ENCODE measurements at regions not wholly inside any gene's neighbourhood (a gene's known extent, or its start where the extent isn't known, plus 50 kb on each side); places are given as distances from the start of the nearest gene placed in this dataset.

- no peak for DNase-seq
- Histone ChIP-seq H3K27ac (no peak overlapping the region), H3K9me3 (no peaks in the 10 kb centered on the region), H3K27me3 (no peaks in the 10 kb centered on the region), H3K4me3 (no peak overlapping the region), H3K4me1 (ENCODE audit: insufficient read depth) (peaks cover 1% of the 10 kb centered on the region), H3K36me3 (no peaks in the 10 kb centered on the region)
- no peak for TF ChIP-seq POLR2A (IDR thresholded peaks at IDR 0.05)
- intact Hi-C loops (cut with DNase I): no loop called here
- 83 to 89% (median 89%) methylated on average over 4 of the region's 4 CpGs for WGBS, 3 donors
Measured at GRCh38 chr9:107603281-107603680, 113.7 kb upstream of the KLF4 start.

GRCh38 chr9:107600060-107600573, 110.5 kb upstream of the KLF4 start:
- H3K27me3 ChIP-seq: no peaks in the 10 kb centered on the region
- no peaks in the 10 kb centered on the region for H3K9me3 ChIP-seq
- intact Hi-C loops (cut with DNase I): no loop called here
- no peaks in the 10 kb centered on the region for H3K36me3 ChIP-seq
- TF ChIP-seq POLR2A (IDR thresholded peaks at IDR 0.05) (no peak), CTCF (IDR thresholded peaks at IDR 0.05) (no peak), EP300 (IDR thresholded peaks at IDR 0.05) (no peak)
- H3K4me3 ChIP-seq: no peak overlapping the region
- WGBS, 3 donors: 10 to 25% (median 11%) methylated on average over 3 of the region's 3 CpGs
- peaks cover 1% of the 10 kb centered on the region for H3K4me1 ChIP-seq (ENCODE audit: insufficient read depth)
- peak overlapping the region in 1 of 2 donors; percentile 11 for H3K27ac ChIP-seq
- DNase-seq: peak in 3 of 5 donors; percentile 23 to 58 (median 41)

- Histone ChIP-seq H3K36me3 (no peaks in the 10 kb centered on the region), H3K27me3 (no peaks in the 10 kb centered on the region), H3K9me3 (no peaks in the 10 kb centered on the region), H3K4me3 (no peak overlapping the region), H3K4me1 (ENCODE audit: insufficient read depth) (peaks cover 1% of the 10 kb centered on the region), H3K27ac (no peak overlapping the region)
- DNase-seq: no peak
- intact Hi-C loops (cut with DNase I): no loop called here
- TF ChIP-seq CTCF (IDR thresholded peaks at IDR 0.05): no peak
- no peak for TF ChIP-seq POLR2A (IDR thresholded peaks at IDR 0.05)
- no peak for TF ChIP-seq EP300 (IDR thresholded peaks at IDR 0.05)
- WGBS, 3 donors: 88 to 91% (median 89%) methylated on average over 7 of the region's 7 CpGs
Measured at GRCh38 chr9:107597743-107598217, 108.2 kb upstream of the KLF4 start.

GRCh38 chr9:107594908-107595530, 105.5 kb upstream of the KLF4 start:
- H3K36me3 ChIP-seq: no peaks in the 10 kb centered on the region
- TF ChIP-seq CTCF (IDR thresholded peaks at IDR 0.05) (no peak), EP300 (IDR thresholded peaks at IDR 0.05) (no peak), POLR2A (IDR thresholded peaks at IDR 0.05) (no peak)
- H3K4me1 ChIP-seq (ENCODE audit: insufficient read depth): peaks cover 1% of the 10 kb centered on the region
- no peaks in the 10 kb centered on the region for H3K27me3 ChIP-seq
- no peak overlapping the region for H3K4me3 ChIP-seq
- H3K9me3 ChIP-seq: no peaks in the 10 kb centered on the region
- 91 to 97% (median 94%) methylated on average over 3 of the region's 3 CpGs for WGBS, 3 donors
- DNase-seq: no peak
- no peak overlapping the region for H3K27ac ChIP-seq
- intact Hi-C loops (cut with DNase I): loop anchor here in 2 of 4 donors (2.0 to 5.0 kb wide), 2 partner anchors 47 to 48 kb away; no protein-coding TSS in a partner anchor

- Histone ChIP-seq H3K9me3 (no peaks in the 10 kb centered on the region), H3K4me1 (ENCODE audit: insufficient read depth) (no peaks in the 10 kb centered on the region), H3K36me3 (no peaks in the 10 kb centered on the region), H3K27ac (no peak overlapping the region), H3K4me3 (no peak overlapping the region), H3K27me3 (no peaks in the 10 kb centered on the region)
- DNase-seq: no peak
- intact Hi-C loops (cut with DNase I): loop anchor here in 1 of 4 donors (5.0 kb wide), 1 partner anchor 49 kb away; no protein-coding TSS in a partner anchor
- no peak for TF ChIP-seq POLR2A (IDR thresholded peaks at IDR 0.05)
- no peak for TF ChIP-seq CTCF (IDR thresholded peaks at IDR 0.05)
- TF ChIP-seq EP300 (IDR thresholded peaks at IDR 0.05): no peak
- WGBS, 3 donors: 48 to 66% (median 60%) methylated on average over 3 of the region's 3 CpGs
Measured at GRCh38 chr9:107593224-107593870, 103.8 kb upstream of the KLF4 start.
